Stomach (tissue), 8 donors: ENCODE measurements at regions not wholly inside any gene's neighbourhood (a gene's known extent, or its start where the extent isn't known, plus 50 kb on each side); places are given as distances from the start of the nearest gene placed in this dataset.

Experiments used
- DNase-seq, 2 donors: peaks; one replicate each; pipeline versions ENCODE4 v3.0.0 to v3.0.0-alpha.2; 2013 to 2019
- H3K27ac ChIP-seq, 5 donors: fragments of 200-600 bp in 4 of 5; sonication (generic) in 4 of 5; one replicate each; pipeline ENCODE4 v1.5.1; 2013 to 2019; ENCODE audit warnings: mild to moderate bottlenecking in 1 of 5, moderate library complexity in 1 of 5
- H3K27me3 ChIP-seq, 3 donors: fragments of 200-600 bp; sonication (generic); one replicate each; pipeline ENCODE4 v1.5.1; 2017 to 2019; ENCODE audit warnings: mixed run types in 1 of 3
- H3K36me3 ChIP-seq, 4 donors: fragments of 200-600 bp; sonication (generic); 1 replicate in 3 of 4; 2 replicates in 1 of 4; pipeline ENCODE4 v1.5.1; 2016 to 2019
- H3K4me1 ChIP-seq, 4 donors: fragments of 200-600 bp; sonication (generic); one replicate each; pipeline ENCODE4 v1.5.1; 2016 to 2019
- H3K4me3 ChIP-seq, 4 donors: fragments of 200-600 bp; sonication (generic) in 3 of 4; one replicate each; pipeline ENCODE4 v1.5.1; 2016 to 2019; ENCODE audit warnings: mild to moderate bottlenecking in 1 of 4
- H3K9me3 ChIP-seq, 4 donors: fragments of 200-600 bp; sonication (generic); one replicate each; pipeline ENCODE4 v1.5.1; 2016 to 2019
- CTCF ChIP-seq, 7 experiments: fragments of 450-650 bp in 4 of 7; fragments of 200-600 bp in 3 of 7; sonication (generic) in 3 of 7; IDR thresholded peaks; one replicate each; pipeline ENCODE4 v1.5.1; 2016 to 2019; ENCODE audit warnings: antibody characterized with exemption in 7 of 7, control low read depth in 2 of 7, mild to moderate bottlenecking in 1 of 7
- EP300 ChIP-seq: sonication (generic); formaldehyde crosslinking; IDR thresholded peaks from one replicate; pipeline ENCODE4 v1.6.1; 2017; ENCODE audit warnings: antibody characterized with exemption
- POLR2A ChIP-seq, 4 donors: fragments of 450-650 bp; IDR thresholded peaks; one replicate each; pipeline ENCODE4 v1.6.1; 2016; ENCODE audit warnings: antibody characterized with exemption in 4 of 4, control low read depth in 2 of 4, mild to moderate bottlenecking in 1 of 4, moderate library complexity in 1 of 4
- POLR2AphosphoS5 ChIP-seq, 3 donors: sonication (generic); formaldehyde crosslinking; IDR thresholded peaks; one replicate each; pipeline ENCODE4 v1.6.1; 2016; ENCODE audit warnings: antibody characterized with exemption in 3 of 3
- WGBS, 5 donors: extraction: QIAGEN DNeasy Blood & Tissue Kit in 3 of 5; methylation state at CpG; one replicate each; pipeline versions ENCODE4 v1.1.5 to v1.1.7; 2013 to 2018; 5-methylcytosine and 5-hydroxymethylcytosine counted together
- intact Hi-C: fragments of 100-400 bp; cut with DNase I; formaldehyde crosslinking; loops from one replicate; pipeline ENCODE4 v1.15.1; 2023; ENCODE audit warnings: low total_unique reads
- donor health status: healthy with polysubstance abuse.
- donor health status: Bipolar disorder and iron deficiency.
- donor health status: healthy.

GRCh38 chr1:103333141-103333540 is 192.4 kb upstream of the RNPC3 start:
- intact Hi-C loops = no loop called here
- H3K4me1 ChIP-seq = no peaks in the 10 kb centered on the region
- WGBS, 5 donors = 65 to 79% (median 76%) methylated on average over 5 of the region's 5 CpGs
- no peaks in the 10 kb centered on the region for H3K27me3 ChIP-seq
- peak in 1 of 2 donors; percentile 1 for DNase-seq
- H3K9me3 ChIP-seq = no peaks in the 10 kb centered on the region
- no peaks in the 10 kb centered on the region for H3K36me3 ChIP-seq
- TF ChIP-seq POLR2A (IDR thresholded peaks at IDR 0.05) (no peak), POLR2AphosphoS5 (IDR thresholded peaks at IDR 0.05) (no peak), CTCF (IDR thresholded peaks at IDR 0.05) (no peak), EP300 (no peak)
- no peak overlapping the region for H3K27ac ChIP-seq
- H3K4me3 ChIP-seq = no peak overlapping the region

GRCh38 chr1:103327054-103327719 is 198.3 kb upstream of the RNPC3 start:
- Histone ChIP-seq H3K9me3 (peaks cover 0 to 29% (median 12%) of the 10 kb centered on the region in 4 donors), H3K4me3 (no peak overlapping the region), H3K36me3 (no peaks in the 10 kb centered on the region), H3K27me3 (no peaks in the 10 kb centered on the region), H3K27ac (no peak overlapping the region), H3K4me1 (no peaks in the 10 kb centered on the region)
- 78 to 86% (median 82%) methylated on average over 4 of the region's 4 CpGs for WGBS, 5 donors
- no peak for DNase-seq
- TF ChIP-seq CTCF (IDR thresholded peaks at IDR 0.05) (no peak), POLR2A (IDR thresholded peaks at IDR 0.05) (no peak), POLR2AphosphoS5 (IDR thresholded peaks at IDR 0.05) (no peak)
- intact Hi-C loops = no loop called here

- DNase-seq = no peak
- Histone ChIP-seq H3K27ac (no peak overlapping the region), H3K36me3 (no peaks in the 10 kb centered on the region), H3K27me3 (no peaks in the 10 kb centered on the region), H3K4me3 (no peak overlapping the region), H3K4me1 (no peaks in the 10 kb centered on the region), H3K9me3 (peaks cover 0 to 29% (median 12%) of the 10 kb centered on the region in 4 donors)
- TF ChIP-seq EP300 = no peak
- no peak for TF ChIP-seq CTCF (IDR thresholded peaks at IDR 0.05)
- no peak for TF ChIP-seq POLR2AphosphoS5 (IDR thresholded peaks at IDR 0.05)
- TF ChIP-seq POLR2A (IDR thresholded peaks at IDR 0.05) = no peak
- intact Hi-C loops = no loop called here
Measured at GRCh38 chr1:103326595-103326994, 198.9 kb upstream of the RNPC3 start.

GRCh38 chr1:103309786-103310185 is 201.5 kb upstream of the COL11A1 start:
- no peak overlapping the region for H3K4me3 ChIP-seq
- H3K9me3 ChIP-seq = peaks cover 0 to 7% (median 0%) of the 10 kb centered on the region in 4 donors
- no peaks in the 10 kb centered on the region for H3K4me1 ChIP-seq
- no peak overlapping the region for H3K27ac ChIP-seq
- whole genome bisulfite sequencing, 5 donors = 87 to 100% (median 92%) methylated on average over 1 of the region's 1 CpG
- DNase-seq = no peak
- H3K27me3 ChIP-seq = no peaks in the 10 kb centered on the region
- TF ChIP-seq POLR2A (IDR thresholded peaks at IDR 0.05) = no peak
- TF ChIP-seq EP300 = no peak
- no peak for TF ChIP-seq CTCF (IDR thresholded peaks at IDR 0.05)
- TF ChIP-seq POLR2AphosphoS5 (IDR thresholded peaks at IDR 0.05) = no peak
- intact Hi-C loops = no loop called here
- H3K36me3 ChIP-seq = no peaks in the 10 kb centered on the region
